Nephron (organoid): ENCODE measurements at regions not wholly inside any gene's neighbourhood (a gene's known extent, or its start where the extent isn't known, plus 50 kb on each side); places are given as distances from the start of the nearest gene placed in this dataset.
"Not testable (repeated sequence)": the region's sequence is repeated elsewhere in the genome, so short reads cannot be mapped to it uniquely, and the experiment has no call there.

ENCODE experiments used
- H3K27ac Mint-ChIP-seq, 3 experiments: 2 replicates each; pipeline ENCODE4 v1.8.0; 2020; ENCODE audit warnings: mixed read lengths in 3 of 3, mild to moderate bottlenecking in 2 of 3, moderate library complexity in 1 of 3
- H3K27me3 Mint-ChIP-seq: 2 replicates; pipeline ENCODE4 v1.8.0; 2021; ENCODE audit warnings: low read depth, mild to moderate bottlenecking, moderate library complexity, mixed read lengths
- H3K36me3 Mint-ChIP-seq: 2 replicates; pipeline ENCODE4 v1.8.0; 2020; ENCODE audit warnings: low read depth, mixed read lengths
- H3K4me1 Mint-ChIP-seq: 2 replicates; pipeline ENCODE4 v1.8.0; 2020; ENCODE audit warnings: mixed read lengths
- H3K4me3 Mint-ChIP-seq, 3 experiments: 2 replicates each; pipeline ENCODE4 v1.8.0; 2020; ENCODE audit warnings: mild to moderate bottlenecking in 3 of 3, mixed read lengths in 3 of 3, moderate library complexity in 2 of 3
- H3K9me3 Mint-ChIP-seq: 2 replicates; pipeline ENCODE4 v1.8.0; 2020; ENCODE audit warnings: mixed read lengths
- TF ChIP-seq, protein P1 (sequence below), 3 experiments: fragments of 200-600 bp; sonication (generic); IDR thresholded peaks; one replicate each; pipeline ENCODE4 v1.5.0; 2021; ENCODE audit warnings: antibody characterized with exemption in 3 of 3; ENCODE audit not compliant: unreplicated experiment in 3 of 3

DNA sequence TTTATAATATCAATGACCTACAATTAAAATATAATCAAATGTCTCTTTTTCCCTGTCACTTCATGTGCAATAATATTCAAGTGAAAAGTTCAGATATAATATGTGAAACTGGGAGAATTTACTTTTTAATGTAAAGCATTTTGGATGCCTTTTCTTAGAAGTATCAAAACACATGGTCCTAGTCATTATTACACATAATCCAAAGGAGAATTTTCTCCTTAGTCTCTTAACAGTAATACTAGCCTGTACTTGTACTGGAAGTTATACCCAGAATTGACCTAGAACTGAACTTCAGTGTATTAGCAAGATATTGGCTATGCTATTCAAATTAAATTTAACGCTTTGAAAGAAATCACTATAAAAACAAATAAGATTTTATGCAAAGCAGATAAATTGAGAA lies 842.6 kb upstream of the MANEA start:
- no peak overlapping the region for H3K4me3 Mint-ChIP-seq
- no peaks in the 10 kb centered on the region for H3K9me3 Mint-ChIP-seq
- TF ChIP-seq, protein P1, sequence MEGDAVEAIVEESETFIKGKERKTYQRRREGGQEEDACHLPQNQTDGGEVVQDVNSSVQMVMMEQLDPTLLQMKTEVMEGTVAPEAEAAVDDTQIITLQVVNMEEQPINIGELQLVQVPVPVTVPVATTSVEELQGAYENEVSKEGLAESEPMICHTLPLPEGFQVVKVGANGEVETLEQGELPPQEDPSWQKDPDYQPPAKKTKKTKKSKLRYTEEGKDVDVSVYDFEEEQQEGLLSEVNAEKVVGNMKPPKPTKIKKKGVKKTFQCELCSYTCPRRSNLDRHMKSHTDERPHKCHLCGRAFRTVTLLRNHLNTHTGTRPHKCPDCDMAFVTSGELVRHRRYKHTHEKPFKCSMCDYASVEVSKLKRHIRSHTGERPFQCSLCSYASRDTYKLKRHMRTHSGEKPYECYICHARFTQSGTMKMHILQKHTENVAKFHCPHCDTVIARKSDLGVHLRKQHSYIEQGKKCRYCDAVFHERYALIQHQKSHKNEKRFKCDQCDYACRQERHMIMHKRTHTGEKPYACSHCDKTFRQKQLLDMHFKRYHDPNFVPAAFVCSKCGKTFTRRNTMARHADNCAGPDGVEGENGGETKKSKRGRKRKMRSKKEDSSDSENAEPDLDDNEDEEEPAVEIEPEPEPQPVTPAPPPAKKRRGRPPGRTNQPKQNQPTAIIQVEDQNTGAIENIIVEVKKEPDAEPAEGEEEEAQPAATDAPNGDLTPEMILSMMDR (IDR thresholded peaks at IDR 0.05; ENCODE audit: unreplicated experiment in 3 of 3) = no peak
- no peaks in the 10 kb centered on the region for H3K27me3 Mint-ChIP-seq
- no peaks in the 10 kb centered on the region for H3K4me1 Mint-ChIP-seq
- no peak overlapping the region for H3K27ac Mint-ChIP-seq
- no peaks in the 10 kb centered on the region for H3K36me3 Mint-ChIP-seq

DNA sequence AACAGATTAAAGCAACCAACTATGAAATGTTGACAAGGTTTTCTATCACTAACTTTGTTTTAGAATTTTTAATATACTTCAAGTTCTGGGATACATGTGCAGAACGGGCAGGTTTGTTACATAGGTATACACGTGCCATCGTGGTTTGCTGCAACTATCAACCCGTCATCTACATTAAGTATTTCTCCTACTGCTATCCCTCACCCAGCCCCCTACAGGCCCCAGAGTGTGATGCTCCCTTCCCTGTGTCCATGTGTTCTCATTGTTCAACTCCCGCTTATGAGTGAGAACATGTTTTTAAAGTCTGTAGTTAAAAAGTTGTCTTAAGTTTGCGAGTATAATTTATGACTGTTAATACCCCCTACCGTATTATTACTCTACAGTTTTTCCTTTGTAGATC lies 844.3 kb upstream of the MANEA start:
- H3K4me3 Mint-ChIP-seq = no peak overlapping the region
- no peaks in the 10 kb centered on the region for H3K4me1 Mint-ChIP-seq
- H3K27ac Mint-ChIP-seq = no peak overlapping the region
- H3K9me3 Mint-ChIP-seq = peaks cover 6% of the 10 kb centered on the region
- H3K36me3 Mint-ChIP-seq = no peaks in the 10 kb centered on the region
- H3K27me3 Mint-ChIP-seq = no peaks in the 10 kb centered on the region
- TF ChIP-seq, protein P1 (IDR thresholded peaks at IDR 0.05; ENCODE audit: unreplicated experiment in 3 of 3) = no peak

DNA sequence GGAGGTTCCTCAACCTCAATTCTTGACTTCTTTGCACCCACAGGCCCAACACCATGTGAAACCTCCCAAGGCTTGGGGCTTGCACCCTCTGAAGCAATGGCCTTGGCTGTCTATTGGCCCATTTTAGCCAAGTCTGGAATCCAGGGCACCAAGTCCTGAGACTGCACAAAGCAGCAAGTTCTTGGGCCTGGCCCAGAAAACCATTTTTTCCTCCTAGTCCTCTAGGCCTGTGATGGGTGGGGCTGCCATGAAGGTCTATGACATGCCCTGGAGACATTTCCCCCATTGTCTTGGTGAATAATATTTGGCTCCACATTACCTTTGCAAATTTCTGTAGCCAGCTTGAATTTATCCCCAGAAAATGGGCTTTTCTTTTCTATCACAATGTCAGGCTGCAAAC lies 849.6 kb upstream of the MANEA start:
- peaks cover 24% of the 10 kb centered on the region for H3K9me3 Mint-ChIP-seq
- no peak overlapping the region for H3K4me3 Mint-ChIP-seq
- no peaks in the 10 kb centered on the region for H3K4me1 Mint-ChIP-seq
- TF ChIP-seq, protein P1 (IDR thresholded peaks at IDR 0.05; ENCODE audit: unreplicated experiment in 3 of 3) = no peak
- no peak overlapping the region for H3K27ac Mint-ChIP-seq
- no peaks in the 10 kb centered on the region for H3K27me3 Mint-ChIP-seq
- no peaks in the 10 kb centered on the region for H3K36me3 Mint-ChIP-seq

DNA sequence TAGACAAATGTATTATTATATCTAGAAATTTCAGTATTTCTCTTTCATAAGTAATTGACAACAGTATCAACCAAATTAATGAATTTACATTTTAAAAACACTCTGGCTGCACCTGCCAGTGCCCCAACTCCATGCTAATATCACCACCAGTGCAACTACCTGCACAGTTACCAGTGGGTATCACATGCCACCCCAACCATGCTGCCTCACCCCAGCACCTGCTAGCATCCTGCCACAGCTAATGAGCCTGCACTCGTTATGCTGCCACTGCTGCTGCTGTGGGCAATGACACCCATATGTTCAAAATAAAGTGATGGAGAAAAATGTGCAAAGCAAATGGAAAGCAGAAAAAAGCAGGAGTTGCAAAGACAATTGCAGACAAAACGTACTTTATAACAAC lies 855.9 kb upstream of the MANEA start:
- Mint-ChIP-seq H3K27me3 (no peaks in the 10 kb centered on the region), H3K9me3 (peaks cover 19% of the 10 kb centered on the region), H3K36me3 (no peaks in the 10 kb centered on the region), H3K4me3 (no peak overlapping the region), H3K27ac (no peak overlapping the region), H3K4me1 (no peaks in the 10 kb centered on the region)
- TF ChIP-seq, protein P1 (IDR thresholded peaks at IDR 0.05; ENCODE audit: unreplicated experiment in 3 of 3) = no peak

DNA sequence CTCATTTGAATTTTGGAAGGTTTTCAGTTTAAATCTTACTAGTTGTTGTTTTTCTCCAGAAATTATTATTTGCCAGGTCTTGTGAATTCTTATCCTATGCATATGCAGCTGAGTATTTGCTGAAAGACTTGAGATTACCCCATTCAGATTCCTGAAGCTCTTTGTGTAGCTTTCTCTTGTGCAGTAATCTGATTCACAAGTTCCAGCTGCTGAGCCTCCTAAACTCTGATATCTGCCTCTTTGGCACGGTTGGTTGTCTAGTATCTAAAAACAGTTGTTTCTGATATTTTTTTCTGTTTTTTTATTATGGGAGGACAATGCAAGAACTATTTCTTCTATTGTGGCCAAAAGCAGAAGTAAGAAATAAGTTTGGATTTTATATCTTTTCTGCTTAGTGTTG lies 863.9 kb upstream of the MANEA start:
- no peaks in the 10 kb centered on the region for H3K27me3 Mint-ChIP-seq
- H3K4me3 Mint-ChIP-seq = no peak overlapping the region
- no peaks in the 10 kb centered on the region for H3K9me3 Mint-ChIP-seq
- H3K27ac Mint-ChIP-seq = peak overlapping the region in 1 of 3 experiments; percentile 19
- no peaks in the 10 kb centered on the region for H3K36me3 Mint-ChIP-seq
- TF ChIP-seq, protein P1 (IDR thresholded peaks at IDR 0.05; ENCODE audit: unreplicated experiment in 3 of 3) = no peak
- peaks cover 5% of the 10 kb centered on the region for H3K4me1 Mint-ChIP-seq

DNA sequence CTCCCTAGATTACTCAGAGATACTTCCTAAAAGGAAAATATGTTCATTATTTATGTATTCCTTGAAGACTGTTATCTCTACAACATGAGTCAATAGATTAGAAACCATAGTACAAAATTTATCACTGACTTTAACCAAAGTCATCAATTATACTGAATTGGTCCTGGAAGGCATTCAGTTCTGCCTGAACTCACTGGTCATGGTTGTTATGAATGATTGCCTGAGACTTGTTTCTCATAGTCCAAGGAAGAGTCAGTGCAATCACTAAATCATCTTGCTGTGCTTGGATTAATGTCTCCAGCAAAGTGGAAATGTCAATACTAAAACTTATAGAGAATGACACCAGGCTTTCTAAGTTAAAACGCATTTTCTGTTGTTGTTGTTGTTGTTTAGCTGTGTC lies 878.6 kb upstream of the MANEA start:
- H3K27ac Mint-ChIP-seq = peak overlapping the region in 1 of 3 experiments; percentile 28
- no peaks in the 10 kb centered on the region for H3K9me3 Mint-ChIP-seq
- H3K27me3 Mint-ChIP-seq = no peaks in the 10 kb centered on the region
- H3K4me1 Mint-ChIP-seq = peaks cover 5% of the 10 kb centered on the region
- H3K36me3 Mint-ChIP-seq = no peaks in the 10 kb centered on the region
- no peak overlapping the region for H3K4me3 Mint-ChIP-seq
- TF ChIP-seq, protein P1 (IDR thresholded peaks at IDR 0.05; ENCODE audit: unreplicated experiment in 3 of 3) = no peak

DNA sequence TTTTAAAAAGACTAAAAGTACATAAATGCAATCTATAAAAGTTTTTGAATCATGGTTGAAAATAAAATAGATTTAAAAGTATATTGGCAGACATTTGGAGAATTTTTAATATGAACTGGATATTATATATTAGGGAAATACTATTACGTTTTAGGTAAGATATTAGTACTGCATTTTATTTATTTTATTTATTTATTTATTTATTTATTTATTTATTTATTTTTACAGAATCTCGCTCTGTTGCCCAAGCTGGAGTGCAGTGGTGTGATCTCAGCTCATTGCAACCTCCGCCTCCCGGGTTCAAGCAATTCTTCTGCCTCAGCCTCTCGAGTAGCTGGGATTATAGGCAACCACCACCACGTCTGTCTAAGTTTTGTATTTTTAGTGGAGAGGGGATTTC lies 890.1 kb upstream of the MANEA start:
- not testable (repeated sequence) for H3K4me3 Mint-ChIP-seq, H3K9me3 Mint-ChIP-seq, H3K27ac Mint-ChIP-seq, H3K4me1 Mint-ChIP-seq, H3K27me3 Mint-ChIP-seq, H3K36me3 Mint-ChIP-seq
